ENCODE measurements at regions not wholly inside any gene's neighbourhood (a gene's known extent, or its start where the extent isn't known, plus 50 kb on each side); places are given as distances from the start of the nearest gene placed in this dataset.
"Not testable (repeated sequence)": the region's sequence is repeated elsewhere in the genome, so short reads cannot be mapped to it uniquely, and the experiment has no call there.

DNA sequence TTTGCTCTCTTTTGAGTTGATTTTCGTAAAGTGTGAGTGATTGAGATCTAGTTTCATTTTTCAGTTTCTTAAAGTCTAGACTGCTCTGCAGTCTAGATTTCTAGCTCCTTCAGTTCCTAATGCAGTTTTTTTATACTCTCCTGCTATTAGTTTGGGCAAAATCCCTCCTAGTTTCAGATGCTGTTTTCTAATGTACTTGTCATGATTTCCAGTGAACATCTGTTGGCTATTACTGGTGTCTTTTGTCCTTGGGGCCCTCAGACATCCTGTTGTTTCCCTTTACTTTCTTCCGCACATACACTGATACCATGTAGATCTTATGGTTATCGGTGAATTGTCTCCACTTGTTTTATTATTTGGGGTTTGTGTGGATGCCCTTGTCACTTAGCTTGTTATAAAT is 292.1 kb downstream of the TDRD3 start:
- no peak for DNase-seq (ENCODE audit: low read depth)

- no peak for DNase-seq (ENCODE audit: low read depth)
Observed at GRCh38 chr13:60679928-60680694, 283.1 kb downstream of the TDRD3 start.

GRCh38 chr13:60679131-60679530 is 282.1 kb downstream of the TDRD3 start:
- no peak for DNase-seq (ENCODE audit: low read depth)

DNA sequence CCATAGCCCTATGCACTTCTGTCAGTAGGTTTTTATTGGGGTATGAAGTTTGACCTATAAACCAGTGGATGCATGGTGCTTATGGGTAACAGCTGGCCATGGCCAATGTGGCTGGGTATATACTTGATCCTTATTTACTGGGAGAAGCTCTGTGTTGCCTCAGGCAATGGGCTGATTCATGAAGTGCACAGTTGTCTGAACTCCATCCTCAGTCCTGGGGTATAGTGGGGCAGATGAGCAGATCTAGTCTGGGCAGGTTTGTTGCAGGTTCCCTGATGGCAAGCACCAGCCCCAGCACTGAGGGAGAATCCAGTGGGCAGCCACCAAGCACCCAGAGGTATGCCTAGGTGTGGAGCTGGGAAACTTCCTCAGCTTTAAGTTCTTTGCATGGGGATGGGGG is 274.4 kb downstream of the TDRD3 start:
- DNase-seq (ENCODE audit: low read depth), result no peak

DNA sequence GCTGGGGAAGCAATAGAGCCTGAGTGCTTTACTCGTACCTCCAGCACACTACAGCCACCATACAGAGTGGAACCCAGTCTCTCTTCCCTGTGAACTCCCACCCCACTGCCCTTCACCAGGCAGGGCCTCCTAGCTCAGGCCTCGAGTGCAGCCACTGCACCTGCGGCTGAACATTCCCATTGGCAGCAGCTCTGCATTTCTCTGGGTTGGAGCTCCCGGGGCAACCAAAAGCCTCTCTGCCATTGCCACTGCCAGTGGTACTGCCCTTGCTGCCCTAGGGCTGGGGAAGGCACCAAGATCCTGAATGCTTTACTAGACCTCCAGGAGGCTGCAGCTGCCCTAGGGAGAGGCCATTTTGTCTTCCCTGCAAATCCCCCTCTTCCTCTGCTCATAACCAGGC is 266.8 kb downstream of the TDRD3 start:
- no peak for DNase-seq (ENCODE audit: low read depth)

- no peak for DNase-seq (ENCODE audit: low read depth)
Observed at GRCh38 chr13:60662595-60662994, 265.6 kb downstream of the TDRD3 start.

- DNase-seq (ENCODE audit: low read depth), result no peak
Observed at GRCh38 chr13:60661521-60661920, 264.5 kb downstream of the TDRD3 start.

GRCh38 chr13:60657586-60657985 is 260.6 kb downstream of the TDRD3 start:
- not testable (repeated sequence) for DNase-seq (ENCODE audit: low read depth)

DNA sequence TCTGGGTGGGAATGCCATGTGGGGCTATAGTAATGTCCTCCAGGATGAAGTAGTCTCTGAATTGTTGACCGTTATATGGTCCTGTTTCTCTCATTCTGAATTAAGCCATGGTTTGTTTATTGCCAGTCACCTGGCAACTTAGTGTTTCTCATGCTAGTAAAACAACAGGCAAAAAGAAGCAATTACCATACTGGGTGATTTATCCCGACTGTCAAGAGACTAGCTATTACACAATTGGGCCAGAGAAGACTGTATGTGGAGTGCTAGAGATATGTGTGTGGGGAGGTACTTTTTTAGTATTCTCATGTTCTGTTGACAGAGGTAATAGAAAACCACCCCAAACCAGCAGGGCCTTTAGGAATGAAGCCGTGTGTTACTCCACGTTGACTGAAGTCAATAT is 258.2 kb downstream of the TDRD3 start:
- DNase-seq (ENCODE audit: low read depth), result no peak

GRCh38 chr13:60654415-60654814 is 257.4 kb downstream of the TDRD3 start:
- peak; percentile 5 for DNase-seq (ENCODE audit: low read depth)

DNA sequence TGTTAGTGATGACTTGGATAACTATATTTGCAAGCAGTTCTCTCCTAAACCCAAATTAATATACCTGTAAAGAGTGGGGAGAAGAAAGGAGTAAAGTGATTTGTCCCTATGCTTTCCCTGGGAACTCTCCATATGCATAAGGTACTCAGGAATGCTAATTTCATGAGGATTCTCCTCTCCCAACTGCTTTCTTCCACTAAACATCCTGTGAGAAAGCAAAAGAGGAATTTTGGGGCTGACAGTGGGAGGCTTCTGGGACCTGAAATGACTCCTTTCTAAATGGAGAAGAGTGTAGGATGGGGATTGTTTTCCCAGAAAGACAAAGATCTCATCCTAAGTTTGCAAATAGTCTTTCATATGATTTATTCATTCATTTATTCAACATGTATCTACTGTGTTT is 250.5 kb downstream of the TDRD3 start:
- DNase-seq (ENCODE audit: low read depth), result no peak

DNA sequence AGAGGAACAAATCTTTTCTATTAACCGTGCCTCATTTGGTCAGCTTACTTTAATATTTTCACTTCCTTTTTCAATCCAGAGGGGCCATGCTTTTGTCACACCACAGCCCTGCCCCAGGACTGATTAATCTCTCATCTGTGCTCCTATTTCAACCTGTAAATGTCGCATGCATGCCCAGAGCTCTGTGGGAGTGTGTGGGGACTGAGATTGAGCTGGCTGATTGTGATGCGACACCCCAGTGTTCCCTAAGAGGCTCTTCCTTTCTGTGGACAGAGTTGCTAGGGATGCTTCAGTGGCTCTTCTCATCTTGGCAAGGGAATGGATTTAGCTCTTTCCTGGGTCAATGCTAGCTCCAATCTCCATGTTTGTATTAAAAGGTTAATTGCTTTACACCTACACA is 249.6 kb downstream of the TDRD3 start:
- no peak for DNase-seq (ENCODE audit: low read depth)

DNA sequence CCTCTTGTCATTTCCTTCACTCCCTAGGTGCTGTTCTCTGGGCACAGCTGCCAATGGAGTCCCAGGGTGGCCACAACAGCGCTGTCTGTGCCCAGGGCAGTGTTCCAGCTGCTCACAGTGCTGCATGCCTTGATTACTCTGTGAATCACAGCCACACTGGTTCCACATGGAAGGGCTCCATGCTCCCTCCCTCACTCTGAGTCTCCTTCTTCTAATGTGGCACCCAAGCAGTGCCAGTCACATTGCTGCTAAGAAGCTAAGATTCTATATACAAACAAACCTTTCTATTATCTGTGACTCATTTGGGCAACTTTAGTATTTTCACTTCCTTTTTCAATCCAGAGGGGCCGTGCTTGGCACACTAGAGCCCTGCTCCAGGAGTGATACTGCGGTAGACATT is 248.7 kb downstream of the TDRD3 start:
- no peak for DNase-seq (ENCODE audit: low read depth)

DNA sequence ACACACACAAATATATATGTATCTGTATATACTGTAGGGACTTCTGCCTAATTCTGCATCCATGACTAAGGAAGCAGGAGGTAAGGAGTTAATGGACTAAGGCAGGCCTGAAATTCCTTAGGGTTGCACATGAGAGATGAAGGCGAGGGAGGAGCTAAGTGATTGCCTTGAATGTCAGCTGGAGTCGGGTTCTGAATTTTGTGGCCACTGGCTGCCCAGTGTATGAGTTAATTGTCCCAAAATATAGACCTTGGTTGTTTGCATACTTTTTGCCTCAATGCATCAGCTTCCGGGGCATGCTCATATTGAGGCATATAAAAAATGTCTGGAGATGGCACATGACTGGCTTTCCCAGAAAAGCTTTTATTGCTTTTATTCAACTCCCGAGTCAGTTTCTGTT is 245.5 kb downstream of the TDRD3 start:
- no peak for DNase-seq (ENCODE audit: low read depth)

DNA sequence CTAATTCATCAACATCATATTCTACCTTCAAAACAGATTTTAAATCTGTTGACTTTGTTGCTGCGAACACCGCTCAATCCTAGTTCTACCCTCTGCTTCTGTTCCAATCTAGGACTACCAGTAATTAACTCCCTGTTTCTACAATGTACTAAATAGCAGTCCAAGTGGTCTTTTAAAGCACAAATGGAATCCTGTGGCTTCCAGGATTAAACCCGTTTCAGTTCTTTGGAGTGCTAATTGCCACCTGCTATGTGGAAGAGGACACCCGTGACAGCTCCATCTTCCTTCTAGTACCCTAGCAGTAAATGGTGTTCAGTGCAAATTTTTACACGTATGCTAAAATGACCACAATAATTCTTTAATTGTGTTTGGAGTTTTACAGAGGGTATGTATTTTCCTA is 232.1 kb downstream of the TDRD3 start:
- no peak for DNase-seq (ENCODE audit: low read depth)

DNA sequence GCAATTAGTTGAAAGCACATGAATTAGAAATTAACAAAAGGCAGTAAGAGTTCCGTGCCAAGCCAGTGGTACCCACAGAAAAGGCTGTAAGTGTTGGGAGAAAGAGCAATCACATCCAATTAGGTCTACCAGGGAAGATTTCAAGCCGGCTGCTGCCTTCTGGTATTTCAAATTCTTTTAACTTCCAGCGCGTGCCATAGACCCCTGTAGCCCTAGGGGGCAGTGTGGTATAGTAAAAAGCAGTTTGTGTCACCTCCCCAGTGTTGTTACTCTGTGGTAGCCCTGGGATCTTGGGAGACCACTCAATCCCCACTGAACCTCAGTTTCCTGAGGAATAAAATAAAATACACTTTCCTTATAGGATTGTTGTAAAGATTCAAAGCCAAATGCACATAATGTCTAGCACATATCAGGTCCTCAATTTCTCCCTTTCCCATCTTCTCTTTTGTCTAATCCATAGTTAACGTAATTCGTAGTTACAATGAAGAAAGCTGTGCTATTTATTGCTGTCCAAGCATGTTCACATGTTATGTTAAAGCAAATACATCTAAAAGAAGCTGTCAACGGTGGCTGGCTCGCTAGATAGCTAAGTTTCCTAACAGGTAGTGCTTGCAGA is 230.2 kb downstream of the TDRD3 start:
- DNase-seq (ENCODE audit: low read depth), result peak; percentile 16

Measured in RPMI7951 (cell line).